ENCODE measurements at regions not wholly inside any gene's neighbourhood (a gene's known extent, or its start where the extent isn't known, plus 50 kb on each side); places are given as distances from the start of the nearest gene placed in this dataset.

DNA sequence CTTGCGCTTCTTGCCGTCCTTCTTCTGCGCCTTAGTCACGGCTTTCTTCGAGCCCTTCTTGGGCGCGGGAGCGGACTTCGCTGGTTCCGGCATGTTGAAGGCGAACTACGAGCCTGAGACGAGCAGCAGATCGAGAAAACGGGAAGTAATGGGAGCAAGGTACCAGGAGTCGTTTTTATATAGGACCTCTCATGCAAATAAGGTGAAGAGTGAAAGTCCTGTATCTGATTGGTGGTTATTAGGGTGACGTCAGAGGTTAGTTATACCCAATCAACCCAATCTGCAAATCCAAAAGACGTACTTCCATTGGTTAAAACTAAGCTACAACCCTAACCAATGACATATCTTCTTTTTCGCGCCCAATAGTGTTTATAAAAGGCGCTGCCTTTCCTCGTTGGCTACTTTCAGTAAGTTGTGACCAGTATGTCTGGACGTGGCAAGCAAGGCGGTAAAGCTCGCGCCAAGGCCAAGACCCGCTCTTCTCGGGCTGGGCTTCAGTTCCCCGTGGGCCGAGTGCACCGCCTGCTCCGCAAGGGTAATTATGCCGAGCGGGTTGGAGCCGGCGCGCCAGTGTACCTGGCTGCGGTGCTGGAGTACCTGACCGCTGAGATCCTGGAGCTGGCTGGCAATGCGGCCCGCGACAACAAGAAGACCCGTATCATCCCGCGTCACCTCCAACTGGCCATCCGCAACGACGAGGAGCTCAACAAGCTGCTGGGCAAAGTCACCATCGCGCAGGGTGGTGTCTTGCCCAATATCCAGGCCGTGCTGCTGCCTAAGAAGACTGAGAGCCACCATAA lies 100.6 kb upstream of the PRSS16 start:
- TF ChIP-seq, protein P1, sequence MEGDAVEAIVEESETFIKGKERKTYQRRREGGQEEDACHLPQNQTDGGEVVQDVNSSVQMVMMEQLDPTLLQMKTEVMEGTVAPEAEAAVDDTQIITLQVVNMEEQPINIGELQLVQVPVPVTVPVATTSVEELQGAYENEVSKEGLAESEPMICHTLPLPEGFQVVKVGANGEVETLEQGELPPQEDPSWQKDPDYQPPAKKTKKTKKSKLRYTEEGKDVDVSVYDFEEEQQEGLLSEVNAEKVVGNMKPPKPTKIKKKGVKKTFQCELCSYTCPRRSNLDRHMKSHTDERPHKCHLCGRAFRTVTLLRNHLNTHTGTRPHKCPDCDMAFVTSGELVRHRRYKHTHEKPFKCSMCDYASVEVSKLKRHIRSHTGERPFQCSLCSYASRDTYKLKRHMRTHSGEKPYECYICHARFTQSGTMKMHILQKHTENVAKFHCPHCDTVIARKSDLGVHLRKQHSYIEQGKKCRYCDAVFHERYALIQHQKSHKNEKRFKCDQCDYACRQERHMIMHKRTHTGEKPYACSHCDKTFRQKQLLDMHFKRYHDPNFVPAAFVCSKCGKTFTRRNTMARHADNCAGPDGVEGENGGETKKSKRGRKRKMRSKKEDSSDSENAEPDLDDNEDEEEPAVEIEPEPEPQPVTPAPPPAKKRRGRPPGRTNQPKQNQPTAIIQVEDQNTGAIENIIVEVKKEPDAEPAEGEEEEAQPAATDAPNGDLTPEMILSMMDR (IDR thresholded peaks at IDR 0.05; ENCODE audit: insufficient read depth, low read depth, low read length): no peak
- no peak for TF ChIP-seq EZH2 (IDR thresholded peaks at IDR 0.05; ENCODE audit: insufficient read depth, low read length)
- no peak overlapping the region for H3K4me3 Mint-ChIP-seq (ENCODE audit: unreplicated experiment)
- peak overlapping the region; percentile 91 for H3K4me2 ChIP-seq (ENCODE audit: low read length)
- H3K9me3 Mint-ChIP-seq (ENCODE audit: unreplicated experiment): no peaks in the 10 kb centered on the region
- peaks cover 15% of the 10 kb centered on the region for H3K79me2 ChIP-seq (ENCODE audit: insufficient read depth, low read length)
- H3K36me3 ChIP-seq (ENCODE audit: insufficient read depth, low read length): no peaks in the 10 kb centered on the region
- no peaks in the 10 kb centered on the region for H3K27me3 Mint-ChIP-seq (ENCODE audit: low read depth, unreplicated experiment)
- no peaks in the 10 kb centered on the region for H3K9me3 ChIP-seq (ENCODE audit: insufficient read depth, low read depth, low read length)
- peak; percentile 99 for DNase-seq (ENCODE audit: low read depth)
- H3K27ac Mint-ChIP-seq (ENCODE audit: unreplicated experiment): no peak overlapping the region
- H3K4me3 ChIP-seq (ENCODE audit: insufficient read depth, low read depth, low read length): peak overlapping the region; percentile 87
- H3K27ac ChIP-seq (ENCODE audit: low read depth, low read length): peak overlapping the region; percentile 80
- no peaks in the 10 kb centered on the region for H4K20me1 ChIP-seq (ENCODE audit: insufficient read depth, low read length)
- H3K4me1 Mint-ChIP-seq (ENCODE audit: low read depth, unreplicated experiment): peaks cover 13% of the 10 kb centered on the region
- H3K9ac ChIP-seq (ENCODE audit: low read length): peak overlapping the region; percentile 86
- peak overlapping the region; percentile 58 for H2AFZ ChIP-seq (ENCODE audit: low read depth, low read length)
- peaks cover 5% of the 10 kb centered on the region for H3K4me1 ChIP-seq (ENCODE audit: insufficient read depth, low read length)
- H3K36me3 Mint-ChIP-seq (ENCODE audit: low read depth, unreplicated experiment): no peaks in the 10 kb centered on the region
- no peaks in the 10 kb centered on the region for H3K27me3 ChIP-seq (ENCODE audit: insufficient read depth, low read length)
- peak; percentile 69 for FAIRE-seq

DNA sequence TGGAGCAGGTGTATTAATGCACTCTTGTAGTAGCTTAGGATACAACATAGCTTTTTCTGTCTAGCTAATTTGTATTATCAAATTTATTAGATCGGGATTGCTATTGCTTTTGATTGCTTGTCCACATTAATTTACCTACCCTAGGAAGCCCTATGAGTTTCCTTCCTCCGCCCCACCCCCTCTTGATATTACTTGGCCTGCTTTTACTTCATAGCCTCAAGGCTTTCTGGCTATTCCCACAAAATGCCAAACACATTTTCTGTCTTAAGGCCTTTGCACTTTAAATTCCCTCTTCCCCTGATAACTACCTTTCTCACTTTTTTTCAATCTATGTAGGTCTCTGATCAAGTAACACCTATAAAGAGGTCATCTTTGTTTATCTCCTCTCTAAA lies 99.1 kb upstream of the PRSS16 start:
- H3K4me1 Mint-ChIP-seq (ENCODE audit: low read depth, unreplicated experiment): peaks cover 11% of the 10 kb centered on the region
- Histone ChIP-seq H2AFZ (ENCODE audit: low read depth, low read length) (no peak overlapping the region), H3K9me3 (ENCODE audit: insufficient read depth, low read depth, low read length) (no peaks in the 10 kb centered on the region), H3K27me3 (ENCODE audit: insufficient read depth, low read length) (no peaks in the 10 kb centered on the region), H3K79me2 (ENCODE audit: insufficient read depth, low read length) (peaks cover 15% of the 10 kb centered on the region), H3K4me3 (ENCODE audit: insufficient read depth, low read depth, low read length) (no peak overlapping the region), H3K27ac (ENCODE audit: low read depth, low read length) (no peak overlapping the region), H3K4me2 (ENCODE audit: low read length) (no peak overlapping the region), H3K36me3 (ENCODE audit: insufficient read depth, low read length) (no peaks in the 10 kb centered on the region), H3K4me1 (ENCODE audit: insufficient read depth, low read length) (peaks cover 5% of the 10 kb centered on the region), H4K20me1 (ENCODE audit: insufficient read depth, low read length) (no peaks in the 10 kb centered on the region), H3K9ac (ENCODE audit: low read length) (no peak overlapping the region)
- FAIRE-seq (no peak), DNase-seq (ENCODE audit: low read depth) (no peak)
- TF ChIP-seq, protein P1 (IDR thresholded peaks at IDR 0.05; ENCODE audit: insufficient read depth, low read depth, low read length): no peak
- no peak for TF ChIP-seq EZH2 (IDR thresholded peaks at IDR 0.05; ENCODE audit: insufficient read depth, low read length)
- H3K27ac Mint-ChIP-seq (ENCODE audit: unreplicated experiment): no peak overlapping the region
- H3K9me3 Mint-ChIP-seq (ENCODE audit: unreplicated experiment): no peaks in the 10 kb centered on the region
- H3K27me3 Mint-ChIP-seq (ENCODE audit: low read depth, unreplicated experiment): no peaks in the 10 kb centered on the region
- H3K4me3 Mint-ChIP-seq (ENCODE audit: unreplicated experiment): peak overlapping the region; percentile 17
- H3K36me3 Mint-ChIP-seq (ENCODE audit: low read depth, unreplicated experiment): no peaks in the 10 kb centered on the region

- Histone ChIP-seq H3K27me3 (ENCODE audit: insufficient read depth, low read length) (no peaks in the 10 kb centered on the region), H3K36me3 (ENCODE audit: insufficient read depth, low read length) (no peaks in the 10 kb centered on the region), H3K4me1 (ENCODE audit: insufficient read depth, low read length) (peaks cover 5% of the 10 kb centered on the region), H3K27ac (ENCODE audit: low read depth, low read length) (no peak overlapping the region), H3K4me3 (ENCODE audit: insufficient read depth, low read depth, low read length) (no peak overlapping the region), H3K4me2 (ENCODE audit: low read length) (no peak overlapping the region), H4K20me1 (ENCODE audit: insufficient read depth, low read length) (no peaks in the 10 kb centered on the region), H3K79me2 (ENCODE audit: insufficient read depth, low read length) (peaks cover 12% of the 10 kb centered on the region), H2AFZ (ENCODE audit: low read depth, low read length) (no peak overlapping the region), H3K9me3 (ENCODE audit: insufficient read depth, low read depth, low read length) (no peaks in the 10 kb centered on the region), H3K9ac (ENCODE audit: low read length) (no peak overlapping the region)
- H3K36me3 Mint-ChIP-seq (ENCODE audit: low read depth, unreplicated experiment): no peaks in the 10 kb centered on the region
- H3K27ac Mint-ChIP-seq (ENCODE audit: unreplicated experiment): no peak overlapping the region
- peaks cover 6% of the 10 kb centered on the region for H3K4me1 Mint-ChIP-seq (ENCODE audit: low read depth, unreplicated experiment)
- no peak for FAIRE-seq
- TF ChIP-seq, protein P1 (IDR thresholded peaks at IDR 0.05; ENCODE audit: insufficient read depth, low read depth, low read length): no peak
- no peak for TF ChIP-seq EZH2 (IDR thresholded peaks at IDR 0.05; ENCODE audit: insufficient read depth, low read length)
- no peak for DNase-seq (ENCODE audit: low read depth)
- H3K27me3 Mint-ChIP-seq (ENCODE audit: low read depth, unreplicated experiment): no peaks in the 10 kb centered on the region
- H3K9me3 Mint-ChIP-seq (ENCODE audit: unreplicated experiment): no peaks in the 10 kb centered on the region
- no peak overlapping the region for H3K4me3 Mint-ChIP-seq (ENCODE audit: unreplicated experiment)
These were observed 98.4 kb upstream of the PRSS16 start for GRCh38 chr6:27149150-27149549.

Measured in astrocyte (in vitro differentiated cells and primary cell).